ENCODE measurements at regions not wholly inside any gene's neighbourhood (a gene's known extent, or its start where the extent isn't known, plus 50 kb on each side); places are given as distances from the start of the nearest gene placed in this dataset.

- Histone ChIP-seq H3K23ac (ENCODE audit: low read length in 2 of 2) (no peak overlapping the region), H2BK5ac (ENCODE audit: low read depth, low read length, poor library complexity, severe bottlenecking) (no peak overlapping the region), H2AK5ac (ENCODE audit: low read length, severe bottlenecking) (no peak overlapping the region), H3K4ac (ENCODE audit: low read depth in 1 of 2, low read length in 2 of 2) (no peak overlapping the region), H2BK12ac (ENCODE audit: low read length in 2 of 2) (no peak overlapping the region), H2BK120ac (ENCODE audit: low read depth, low read length) (no peak overlapping the region), H3K4me2 (ENCODE audit: low read length, poor library complexity, severe bottlenecking) (no peak overlapping the region), H2AFZ (ENCODE audit: low read depth, low read length) (no peak overlapping the region), H3K36me3 (ENCODE audit: control insufficient read depth in 1 of 2, insufficient read depth in 2 of 2, low read depth in 1 of 2, low read length in 2 of 2) (no peaks in the 10 kb centered on the region), H4K91ac (ENCODE audit: low read length) (no peak overlapping the region), H3K4me3 (ENCODE audit: insufficient read depth in 1 of 2, low read depth in 1 of 2, low read length in 2 of 2) (no peak overlapping the region), H3K4me1 (ENCODE audit: control insufficient read depth, insufficient read depth, low read depth, low read length) (no peaks in the 10 kb centered on the region), H4K8ac (ENCODE audit: low read length) (no peak overlapping the region), H3K27me3 (ENCODE audit: control insufficient read depth in 1 of 2, insufficient read depth in 1 of 2, low read length in 2 of 2) (no peaks in the 10 kb centered on the region), H3K79me1 (replicated peaks; ENCODE audit: low read length, poor library complexity, severe bottlenecking) (no peaks in the 10 kb centered on the region), H3K14ac (ENCODE audit: low read length in 2 of 2) (no peak overlapping the region), H3K9me3 (ENCODE audit: control insufficient read depth, low read length) (peaks cover 6% of the 10 kb centered on the region), H2BK15ac (ENCODE audit: low read depth, poor library complexity, severe bottlenecking) (no peak overlapping the region), H3K27ac (ENCODE audit: low read length, poor library complexity, severe bottlenecking) (no peak overlapping the region), H3K18ac (ENCODE audit: low read depth in 1 of 2, low read length in 2 of 2) (no peak overlapping the region), H3K9ac (ENCODE audit: low read length) (no peak overlapping the region)
- WGBS, result 67% methylated on average over 1 of the region's 2 CpGs
- no peak for DNase-seq
Observed at GRCh38 chr2:72050734-72051133, 96.9 kb downstream of the CYP26B1 start.

- Histone ChIP-seq H3K4me2 (ENCODE audit: low read length, poor library complexity, severe bottlenecking) (no peak overlapping the region), H3K9me3 (ENCODE audit: control insufficient read depth, low read length) (peaks cover 21% of the 10 kb centered on the region), H3K79me1 (replicated peaks; ENCODE audit: low read length, poor library complexity, severe bottlenecking) (no peaks in the 10 kb centered on the region), H2AFZ (ENCODE audit: low read depth, low read length) (no peak overlapping the region), H3K27me3 (ENCODE audit: control insufficient read depth in 1 of 2, insufficient read depth in 1 of 2, low read length in 2 of 2) (no peaks in the 10 kb centered on the region), H2AK5ac (ENCODE audit: low read length, severe bottlenecking) (no peak overlapping the region), H3K4ac (ENCODE audit: low read depth in 1 of 2, low read length in 2 of 2) (no peak overlapping the region), H4K8ac (ENCODE audit: low read length) (no peak overlapping the region), H3K36me3 (ENCODE audit: control insufficient read depth in 1 of 2, insufficient read depth in 2 of 2, low read depth in 1 of 2, low read length in 2 of 2) (no peaks in the 10 kb centered on the region), H3K4me1 (ENCODE audit: control insufficient read depth, insufficient read depth, low read depth, low read length) (no peaks in the 10 kb centered on the region), H3K14ac (ENCODE audit: low read length in 2 of 2) (no peak overlapping the region), H3K9ac (ENCODE audit: low read length) (no peak overlapping the region), H3K18ac (ENCODE audit: low read depth in 1 of 2, low read length in 2 of 2) (no peak overlapping the region), H3K23ac (ENCODE audit: low read length in 2 of 2) (no peak overlapping the region), H2BK15ac (ENCODE audit: low read depth, poor library complexity, severe bottlenecking) (no peak overlapping the region), H2BK5ac (ENCODE audit: low read depth, low read length, poor library complexity, severe bottlenecking) (no peak overlapping the region), H2BK120ac (ENCODE audit: low read depth, low read length) (no peak overlapping the region), H2BK12ac (ENCODE audit: low read length in 2 of 2) (no peak overlapping the region), H3K4me3 (ENCODE audit: insufficient read depth in 1 of 2, low read depth in 1 of 2, low read length in 2 of 2) (no peak overlapping the region), H3K27ac (ENCODE audit: low read length, poor library complexity, severe bottlenecking) (no peak overlapping the region), H4K91ac (ENCODE audit: low read length) (no peak overlapping the region)
- DNase-seq, result no peak
Observed at GRCh38 chr2:72048881-72049477, 98.7 kb downstream of the CYP26B1 start.

GRCh38 chr2:72043985-72044384, 103.7 kb downstream of the CYP26B1 start:
- no peak for DNase-seq
- no peak overlapping the region for H2BK15ac ChIP-seq (ENCODE audit: low read depth, poor library complexity, severe bottlenecking)
- no peak overlapping the region for H3K9ac ChIP-seq (ENCODE audit: low read length)
- no peak overlapping the region for H2AK5ac ChIP-seq (ENCODE audit: low read length, severe bottlenecking)
- H2BK5ac ChIP-seq (ENCODE audit: low read depth, low read length, poor library complexity, severe bottlenecking), result no peak overlapping the region
- H3K36me3 ChIP-seq (ENCODE audit: control insufficient read depth in 1 of 2, insufficient read depth in 2 of 2, low read depth in 1 of 2, low read length in 2 of 2), result no peaks in the 10 kb centered on the region
- H3K18ac ChIP-seq (ENCODE audit: low read depth in 1 of 2, low read length in 2 of 2), result no peak overlapping the region
- H3K14ac ChIP-seq (ENCODE audit: low read length in 2 of 2), result no peak overlapping the region
- H3K4me1 ChIP-seq (ENCODE audit: control insufficient read depth, insufficient read depth, low read depth, low read length), result no peaks in the 10 kb centered on the region
- no peak overlapping the region for H3K4ac ChIP-seq (ENCODE audit: low read depth in 1 of 2, low read length in 2 of 2)
- peaks cover 0 to 29% of the 10 kb centered on the region in 2 experiments for H3K27me3 ChIP-seq (ENCODE audit: control insufficient read depth in 1 of 2, insufficient read depth in 1 of 2, low read length in 2 of 2)
- no peak overlapping the region for H2BK120ac ChIP-seq (ENCODE audit: low read depth, low read length)
- H2BK12ac ChIP-seq (ENCODE audit: low read length in 2 of 2), result no peak overlapping the region
- no peak overlapping the region for H2AFZ ChIP-seq (ENCODE audit: low read depth, low read length)
- no peak overlapping the region for H3K4me2 ChIP-seq (ENCODE audit: low read length, poor library complexity, severe bottlenecking)
- no peaks in the 10 kb centered on the region for H3K79me1 ChIP-seq (replicated peaks; ENCODE audit: low read length, poor library complexity, severe bottlenecking)
- H3K23ac ChIP-seq (ENCODE audit: low read length in 2 of 2), result no peak overlapping the region
- no peak overlapping the region for H3K27ac ChIP-seq (ENCODE audit: low read length, poor library complexity, severe bottlenecking)
- no peak overlapping the region for H4K91ac ChIP-seq (ENCODE audit: low read length)
- no peak overlapping the region for H4K8ac ChIP-seq (ENCODE audit: low read length)
- H3K9me3 ChIP-seq (ENCODE audit: control insufficient read depth, low read length), result peaks cover 36% of the 10 kb centered on the region
- no peak overlapping the region for H3K4me3 ChIP-seq (ENCODE audit: insufficient read depth in 1 of 2, low read depth in 1 of 2, low read length in 2 of 2)

- no peak overlapping the region for H3K4ac ChIP-seq (ENCODE audit: low read depth in 1 of 2, low read length in 2 of 2)
- no peak overlapping the region for H2BK15ac ChIP-seq (ENCODE audit: low read depth, poor library complexity, severe bottlenecking)
- no peak overlapping the region for H3K18ac ChIP-seq (ENCODE audit: low read depth in 1 of 2, low read length in 2 of 2)
- peak overlapping the region in 1 of 2 experiments; percentile 27 for H3K14ac ChIP-seq (ENCODE audit: low read length in 2 of 2)
- H3K9ac ChIP-seq (ENCODE audit: low read length), result no peak overlapping the region
- H3K27me3 ChIP-seq (ENCODE audit: control insufficient read depth in 1 of 2, insufficient read depth in 1 of 2, low read length in 2 of 2), result peaks cover 0 to 40% of the 10 kb centered on the region in 2 experiments
- H3K9me3 ChIP-seq (ENCODE audit: control insufficient read depth, low read length), result peaks cover 36% of the 10 kb centered on the region
- WGBS, result 0% methylated on average over 1 of the region's 5 CpGs
- DNase-seq, result no peak
- no peak overlapping the region for H4K8ac ChIP-seq (ENCODE audit: low read length)
- no peak overlapping the region for H2BK12ac ChIP-seq (ENCODE audit: low read length in 2 of 2)
- no peak overlapping the region for H2BK120ac ChIP-seq (ENCODE audit: low read depth, low read length)
- no peak overlapping the region for H3K4me3 ChIP-seq (ENCODE audit: insufficient read depth in 1 of 2, low read depth in 1 of 2, low read length in 2 of 2)
- H2AK5ac ChIP-seq (ENCODE audit: low read length, severe bottlenecking), result no peak overlapping the region
- no peak overlapping the region for H3K27ac ChIP-seq (ENCODE audit: low read length, poor library complexity, severe bottlenecking)
- no peaks in the 10 kb centered on the region for H3K36me3 ChIP-seq (ENCODE audit: control insufficient read depth in 1 of 2, insufficient read depth in 2 of 2, low read depth in 1 of 2, low read length in 2 of 2)
- no peak overlapping the region for H2AFZ ChIP-seq (ENCODE audit: low read depth, low read length)
- no peaks in the 10 kb centered on the region for H3K79me1 ChIP-seq (replicated peaks; ENCODE audit: low read length, poor library complexity, severe bottlenecking)
- H4K91ac ChIP-seq (ENCODE audit: low read length), result peak overlapping the region; percentile 37
- H3K4me2 ChIP-seq (ENCODE audit: low read length, poor library complexity, severe bottlenecking), result no peak overlapping the region
- H3K4me1 ChIP-seq (ENCODE audit: control insufficient read depth, insufficient read depth, low read depth, low read length), result peaks cover 4% of the 10 kb centered on the region
- H2BK5ac ChIP-seq (ENCODE audit: low read depth, low read length, poor library complexity, severe bottlenecking), result no peak overlapping the region
- H3K23ac ChIP-seq (ENCODE audit: low read length in 2 of 2), result no peak overlapping the region
Observed at GRCh38 chr2:72041638-72042111, 106.0 kb downstream of the CYP26B1 start.

All from mesenchymal stem cell (in vitro differentiated cells and primary cell).